HG02642 (cell line): ENCODE measurements at regions not wholly inside any gene's neighbourhood (a gene's known extent, or its start where the extent isn't known, plus 50 kb on each side); places are given as distances from the start of the nearest gene placed in this dataset.
"Not testable (repeated sequence)": the region's sequence is repeated elsewhere in the genome, so short reads cannot be mapped to it uniquely, and the experiment has no call there.

Source experiments
- ATAC-seq: cut with Tn5 transposase; IDR thresholded peaks from one replicate; pipeline ENCODE4 v1.9.1; 2021; ENCODE audit warnings: mild to moderate bottlenecking; ENCODE audit not compliant: unreplicated experiment, poor library complexity

DNA sequence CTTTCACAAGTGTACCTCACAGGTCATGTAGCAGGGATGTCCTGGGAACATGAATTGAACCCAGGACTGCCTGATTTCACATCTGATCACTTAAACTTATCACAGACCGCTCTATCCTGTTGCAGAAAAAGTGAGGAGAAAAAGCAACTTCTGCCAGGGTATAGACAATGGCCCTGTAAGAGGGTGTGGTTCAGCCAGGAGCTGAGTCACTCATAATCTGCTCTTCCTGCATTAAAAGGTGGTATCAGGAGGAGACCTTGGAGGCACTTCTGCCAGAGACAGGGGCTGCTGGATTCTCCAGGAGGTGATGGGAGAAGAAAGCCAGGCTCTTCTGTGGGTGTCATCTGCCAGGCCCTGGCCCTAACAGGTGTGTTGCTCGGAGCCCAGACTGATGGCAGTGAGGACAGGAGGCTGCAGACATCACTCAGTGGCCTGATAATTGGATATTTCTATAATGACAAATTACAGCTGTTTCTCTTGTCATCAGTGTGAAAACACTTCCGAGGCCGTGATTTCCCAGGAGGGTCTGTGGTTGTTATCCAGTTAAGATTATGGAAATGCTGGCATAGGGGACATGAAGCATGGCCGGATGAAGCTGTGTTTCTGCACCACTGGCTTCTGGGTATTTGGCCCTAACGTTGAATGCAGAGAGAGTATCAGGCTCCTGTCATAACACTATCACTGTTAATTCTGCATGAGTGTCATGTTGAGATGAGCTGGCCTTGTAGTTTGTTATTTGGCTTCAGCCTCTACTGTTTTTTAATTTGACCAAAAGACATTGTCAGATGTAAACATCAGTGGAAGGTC, 125.1 kb upstream of the ZBED5 start:
- no peak for ATAC-seq

DNA sequence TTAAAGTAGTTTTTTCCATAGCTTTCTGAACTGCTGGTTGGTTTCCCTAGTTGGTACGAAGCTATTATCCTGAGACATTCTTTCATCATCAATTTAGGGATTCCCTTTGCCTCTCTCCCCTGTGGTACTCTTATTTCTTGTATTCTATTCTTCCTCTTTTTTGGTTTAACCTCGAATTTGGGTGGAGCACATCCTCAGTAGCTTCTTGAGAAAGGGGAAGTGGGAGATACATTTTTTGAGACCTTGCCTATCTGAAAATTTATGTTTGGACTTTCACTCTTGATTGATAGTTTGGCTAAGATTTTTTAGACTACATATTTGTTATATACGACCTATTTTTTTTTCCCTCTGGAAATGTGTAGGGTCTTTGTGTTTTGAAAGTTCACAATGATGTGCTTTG, 121.7 kb upstream of the ZBED5 start:
- no peak for ATAC-seq

DNA sequence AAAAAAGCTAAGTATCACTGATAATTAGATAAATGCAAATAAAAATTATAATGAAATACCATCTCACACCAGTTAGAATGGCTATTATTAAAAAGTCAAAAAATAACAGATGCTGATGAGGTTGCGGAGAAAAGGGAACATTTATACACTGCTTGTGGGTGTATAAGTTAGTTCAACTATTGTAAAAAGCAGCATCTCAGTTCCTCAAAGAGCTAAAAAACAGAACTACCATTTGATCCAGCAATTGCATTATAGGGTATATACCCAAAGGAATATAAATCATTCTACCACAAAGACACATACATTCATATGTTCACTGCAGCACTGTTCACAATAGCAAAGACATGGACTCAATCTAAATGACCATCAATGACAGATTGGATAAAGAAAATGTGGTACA, 120.3 kb upstream of the ZBED5 start:
- no peak for ATAC-seq

DNA sequence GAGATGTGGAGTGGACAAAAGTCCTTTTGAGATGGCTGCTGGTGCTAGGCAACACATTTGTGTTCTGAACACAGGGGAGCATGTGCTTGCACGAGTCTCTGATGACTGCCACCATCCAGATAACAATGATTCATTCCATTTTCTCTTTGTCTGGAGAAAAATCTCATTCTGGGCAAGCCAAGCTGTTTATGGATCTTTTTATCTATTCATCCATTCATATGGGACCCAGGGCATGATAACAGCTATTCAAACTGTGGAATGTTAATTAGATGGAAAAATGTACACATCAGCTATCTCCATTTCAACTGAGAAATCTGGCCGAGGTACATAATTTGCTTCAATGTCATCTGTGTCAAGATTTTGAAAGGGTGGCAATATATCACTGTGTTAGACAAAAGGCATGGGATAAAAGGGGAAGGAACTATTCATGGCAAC, 117.5 kb upstream of the ZBED5 start:
- no peak for ATAC-seq

DNA sequence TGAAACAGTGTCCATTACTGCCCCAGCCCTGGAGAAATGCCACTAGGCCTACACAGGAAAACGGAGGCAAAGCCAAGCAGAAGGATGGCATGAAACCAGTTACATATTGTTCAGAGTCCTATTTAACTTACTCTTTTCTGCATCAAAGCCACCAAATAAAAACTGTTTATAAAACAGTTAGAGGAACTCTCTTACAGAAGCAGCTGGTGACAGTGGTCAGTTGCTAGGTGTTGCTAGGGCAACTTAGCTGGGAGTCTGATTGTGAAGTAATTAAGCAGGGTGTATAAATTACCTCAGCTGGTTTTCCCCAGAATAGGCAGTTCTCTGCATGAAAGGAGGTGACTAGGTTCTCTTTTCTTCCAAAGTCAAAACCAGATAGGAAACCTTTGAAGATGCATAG, 115.6 kb upstream of the ZBED5 start:
- ATAC-seq = no peak

DNA sequence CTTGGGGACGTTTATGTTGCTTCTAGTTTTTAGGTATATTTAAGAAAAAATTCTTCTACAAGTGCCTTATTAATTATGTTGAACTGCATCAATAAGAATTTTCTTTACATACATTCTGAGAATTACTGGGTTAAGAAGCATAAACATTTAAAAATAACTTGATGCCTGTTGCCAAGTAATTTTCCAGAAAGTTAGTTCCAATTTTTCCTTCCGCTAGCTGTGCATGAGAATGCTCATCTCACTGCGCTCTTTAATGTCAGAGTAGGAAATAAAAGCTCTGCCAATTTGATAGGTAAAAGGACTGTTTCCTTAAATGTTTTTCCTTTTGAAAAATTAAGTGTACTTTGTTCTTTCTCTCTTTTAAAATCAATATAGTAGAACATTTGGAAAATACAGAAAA, 113.1 kb upstream of the ZBED5 start:
- ATAC-seq = no peak

DNA sequence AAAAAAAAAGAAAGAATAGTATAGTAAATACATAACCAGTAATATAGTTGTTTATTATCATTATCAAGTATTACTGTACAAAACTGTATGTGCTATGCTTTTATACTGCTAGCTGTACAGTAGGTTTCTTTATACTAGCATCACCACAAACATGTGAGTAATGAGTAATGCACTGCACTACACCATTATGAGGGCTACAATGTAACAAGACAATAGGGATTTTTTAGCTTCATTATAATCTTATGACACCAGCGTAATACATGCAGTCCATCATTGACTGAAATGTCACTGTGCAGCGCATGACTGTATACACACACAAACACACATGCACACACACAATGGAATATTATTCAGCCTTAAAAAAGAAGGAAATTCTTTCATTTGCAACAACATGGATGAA, 111.5 kb upstream of the ZBED5 start:
- no peak for ATAC-seq

DNA sequence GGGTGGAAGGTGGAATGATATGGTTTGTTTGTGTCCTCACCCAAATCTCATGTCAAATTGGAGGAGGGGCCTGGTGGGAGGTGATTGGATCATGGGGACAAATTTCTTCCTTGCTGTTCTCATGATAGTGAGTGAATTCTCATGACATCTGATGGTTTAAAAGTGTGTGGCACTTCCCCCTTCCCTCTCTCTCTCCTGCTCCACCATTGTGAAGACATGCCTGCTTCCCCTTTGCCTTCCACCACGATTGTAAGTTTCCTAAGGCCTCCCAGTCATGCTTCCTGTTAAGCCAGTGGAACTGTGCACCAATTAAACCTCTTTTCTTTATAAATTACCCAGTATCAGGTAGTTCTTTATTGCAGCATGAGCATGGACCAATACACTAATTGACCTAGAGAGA, 99.0 kb upstream of the ZBED5 start:
- not testable (repeated sequence) for ATAC-seq

DNA sequence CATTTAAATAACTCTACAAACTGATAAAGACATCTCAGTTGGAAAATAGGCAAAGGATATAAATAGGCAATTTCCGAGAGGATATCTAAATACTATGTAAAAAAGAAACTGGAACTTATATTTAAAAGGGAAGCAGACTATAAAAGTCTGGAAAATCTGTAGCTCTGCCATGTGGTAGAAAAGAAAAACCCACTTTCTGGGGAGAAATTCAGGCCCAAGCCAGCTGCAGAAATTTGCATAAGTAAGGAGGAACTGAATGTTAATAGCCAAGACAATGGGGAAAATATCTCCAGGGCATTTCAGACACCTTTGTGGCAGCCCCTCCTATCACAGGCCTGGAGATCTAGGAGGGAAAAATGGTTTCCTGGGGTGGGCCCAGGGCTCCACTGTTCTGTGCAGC, 97.8 kb upstream of the ZBED5 start:
- ATAC-seq = no peak

DNA sequence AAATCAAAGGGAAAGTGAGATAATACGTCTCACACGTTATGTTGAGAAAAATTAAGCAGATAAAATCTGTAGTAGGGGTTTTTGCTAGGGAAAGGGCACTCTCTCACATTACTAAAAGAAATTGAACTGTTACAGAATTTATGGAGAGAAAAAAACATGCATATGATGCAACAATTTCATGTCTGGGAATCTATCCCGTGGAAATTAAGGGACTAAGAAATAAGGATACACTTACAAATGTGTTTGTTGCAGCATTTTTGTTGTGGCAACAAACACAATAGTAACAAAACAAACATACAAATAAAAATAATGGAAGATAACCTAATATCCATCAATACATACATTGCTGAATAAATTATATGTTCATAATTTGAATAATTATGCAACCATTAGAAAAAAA, 96.3 kb upstream of the ZBED5 start:
- ATAC-seq = no peak

DNA sequence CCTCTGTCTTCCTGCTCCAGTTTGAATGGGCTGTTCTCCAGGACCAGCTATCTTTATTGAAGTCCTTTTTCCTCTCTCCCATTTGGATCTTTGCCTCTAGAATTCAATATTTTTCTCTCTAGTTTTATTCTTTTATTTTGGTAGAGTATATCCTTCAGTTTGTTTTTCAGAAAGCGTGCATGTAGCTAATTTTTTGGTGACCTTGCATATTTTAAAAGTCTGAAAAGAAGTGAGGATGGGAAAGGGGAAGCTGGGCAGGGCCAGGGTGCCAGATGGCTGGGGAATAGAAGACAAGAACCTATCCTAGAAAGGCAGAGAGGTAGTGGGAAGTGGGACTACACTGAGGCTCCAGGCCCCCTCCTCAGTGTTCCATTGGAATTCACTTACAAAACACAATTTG, 95.0 kb upstream of the ZBED5 start:
- no peak for ATAC-seq

DNA sequence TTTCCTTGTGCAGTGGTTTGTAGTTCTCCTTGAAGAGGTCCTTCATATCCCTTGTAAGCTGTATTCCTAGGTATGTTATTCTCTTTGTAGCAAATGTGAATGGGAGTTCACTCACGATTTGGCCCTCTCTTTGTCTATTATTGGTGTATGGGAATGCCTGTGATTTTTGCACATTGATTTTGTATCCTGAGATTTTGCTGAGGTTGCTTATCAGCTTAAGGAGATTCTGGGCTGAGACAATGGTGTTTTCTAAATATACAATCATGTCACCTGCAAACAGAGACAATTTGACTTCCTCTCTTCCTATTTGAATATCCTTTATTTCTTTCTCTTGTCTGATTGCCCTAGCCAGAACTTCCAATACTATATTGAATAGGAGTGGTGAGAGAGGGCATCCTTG, 90.1 kb upstream of the ZBED5 start:
- ATAC-seq = not testable (repeated sequence)

DNA sequence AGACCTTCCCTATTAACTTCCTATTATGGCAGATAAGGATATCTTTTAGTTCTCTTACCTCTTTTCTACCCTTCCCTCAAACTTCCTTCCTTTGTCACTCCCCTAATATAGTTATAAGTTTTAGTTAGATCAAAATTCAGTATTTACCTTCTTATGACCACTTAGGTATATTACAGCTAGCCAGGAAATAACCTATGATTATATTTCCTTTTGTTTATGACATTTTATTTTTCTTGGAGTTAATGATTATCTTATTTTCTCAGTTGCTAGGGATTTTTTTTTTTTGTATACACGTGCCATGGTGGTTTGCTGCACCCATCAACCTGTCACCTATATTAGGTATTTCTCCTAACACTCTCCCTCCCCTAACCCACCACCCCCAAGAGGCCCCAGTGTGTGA, 88.2 kb upstream of the ZBED5 start:
- ATAC-seq = no peak

DNA sequence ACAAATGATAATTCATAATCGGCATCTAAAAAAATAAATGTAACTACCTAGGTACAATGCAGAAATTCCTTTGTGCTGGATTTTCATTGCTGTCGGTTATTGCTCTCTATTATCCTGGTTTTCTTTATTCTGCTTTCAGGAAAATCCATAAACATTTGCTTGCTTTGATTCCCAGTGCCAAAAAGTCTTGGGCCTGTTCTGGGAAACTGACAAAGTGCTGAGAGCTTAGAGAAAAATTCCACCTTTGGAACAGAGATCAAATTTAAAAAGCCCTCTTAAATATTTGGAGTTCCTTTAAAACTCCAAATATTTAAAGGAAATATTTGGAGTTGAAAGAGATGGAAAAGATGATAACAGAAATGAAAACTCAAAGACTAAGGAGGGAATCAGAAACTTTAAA, 87.3 kb upstream of the ZBED5 start:
- no peak for ATAC-seq

DNA sequence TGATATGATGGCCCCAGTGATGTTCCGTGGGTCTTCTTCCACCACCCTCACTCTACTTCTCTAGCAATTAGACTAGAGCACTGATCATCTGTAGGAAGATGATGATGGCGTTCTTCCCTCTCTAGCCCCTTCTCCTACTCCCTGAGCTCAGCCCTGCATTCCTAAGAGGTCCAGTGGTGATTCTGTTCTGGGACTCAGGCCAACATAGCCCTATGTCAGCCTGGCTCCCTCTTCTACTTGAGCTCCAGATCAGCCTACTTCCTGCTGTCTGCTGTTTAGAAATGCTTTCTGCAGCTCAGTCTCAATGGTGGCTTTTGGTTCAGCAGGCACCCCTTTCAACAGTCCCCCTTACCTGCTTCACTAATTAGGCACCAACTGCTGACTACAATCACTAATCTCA, 86.1 kb upstream of the ZBED5 start:
- no peak for ATAC-seq

DNA sequence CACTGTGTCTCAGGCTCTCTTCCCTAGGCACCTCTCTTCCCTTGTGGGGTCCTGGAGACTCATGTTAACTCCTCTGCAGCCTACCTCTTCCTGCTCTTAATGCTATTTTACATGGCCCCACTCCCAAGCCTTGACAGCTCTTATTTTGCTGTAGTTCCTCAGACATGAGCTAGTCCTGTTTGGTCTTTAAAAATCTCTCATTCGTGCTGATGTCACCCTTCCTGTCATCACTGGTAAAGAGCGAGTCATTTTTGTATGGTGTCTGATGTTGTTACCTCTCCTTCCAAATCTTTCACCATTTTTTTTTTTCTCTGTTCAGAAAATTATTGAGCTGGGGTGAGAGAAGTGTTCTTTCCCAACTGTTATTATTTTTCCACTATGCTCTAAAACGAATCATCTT, 84.8 kb upstream of the ZBED5 start:
- no peak for ATAC-seq

DNA sequence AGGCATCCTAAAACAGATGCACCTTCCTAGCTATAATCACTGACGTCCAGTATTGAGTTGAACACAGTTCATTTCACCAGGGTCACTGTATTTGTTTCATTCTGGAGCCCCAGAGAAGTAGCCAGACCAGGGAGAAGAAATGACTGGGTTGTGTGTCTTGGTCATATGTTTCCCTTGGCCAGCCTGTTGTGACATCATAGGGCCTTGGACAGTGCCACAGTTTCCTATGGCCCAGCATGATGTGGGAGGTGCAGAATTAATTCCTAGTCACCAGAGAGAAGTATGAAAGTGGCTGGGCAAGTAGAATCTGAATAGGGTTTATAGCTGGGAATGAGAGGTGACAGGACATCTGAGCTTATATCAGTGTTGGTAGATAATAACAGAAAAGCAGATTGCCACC, 84.0 kb upstream of the ZBED5 start:
- ATAC-seq = no peak

DNA sequence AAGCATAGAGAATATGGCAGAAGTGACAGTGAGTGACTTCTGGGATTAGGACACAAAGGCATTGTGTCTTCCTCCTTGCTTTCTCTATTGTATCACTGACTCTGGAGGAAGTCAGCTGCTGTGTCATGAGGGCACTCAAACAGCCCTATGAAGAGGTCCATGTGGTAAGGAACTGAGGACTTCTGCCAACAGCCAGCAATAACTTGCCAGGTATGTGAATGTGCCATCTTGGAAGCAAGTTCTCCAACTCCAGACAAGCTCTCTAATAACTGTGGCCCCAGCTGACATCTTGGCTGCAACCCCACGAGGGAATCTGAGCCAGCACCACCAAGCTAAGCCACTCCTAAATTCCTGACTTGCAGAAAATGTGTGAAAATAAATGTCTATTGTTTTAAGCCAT, 83.6 kb upstream of the ZBED5 start:
- no peak for ATAC-seq

DNA sequence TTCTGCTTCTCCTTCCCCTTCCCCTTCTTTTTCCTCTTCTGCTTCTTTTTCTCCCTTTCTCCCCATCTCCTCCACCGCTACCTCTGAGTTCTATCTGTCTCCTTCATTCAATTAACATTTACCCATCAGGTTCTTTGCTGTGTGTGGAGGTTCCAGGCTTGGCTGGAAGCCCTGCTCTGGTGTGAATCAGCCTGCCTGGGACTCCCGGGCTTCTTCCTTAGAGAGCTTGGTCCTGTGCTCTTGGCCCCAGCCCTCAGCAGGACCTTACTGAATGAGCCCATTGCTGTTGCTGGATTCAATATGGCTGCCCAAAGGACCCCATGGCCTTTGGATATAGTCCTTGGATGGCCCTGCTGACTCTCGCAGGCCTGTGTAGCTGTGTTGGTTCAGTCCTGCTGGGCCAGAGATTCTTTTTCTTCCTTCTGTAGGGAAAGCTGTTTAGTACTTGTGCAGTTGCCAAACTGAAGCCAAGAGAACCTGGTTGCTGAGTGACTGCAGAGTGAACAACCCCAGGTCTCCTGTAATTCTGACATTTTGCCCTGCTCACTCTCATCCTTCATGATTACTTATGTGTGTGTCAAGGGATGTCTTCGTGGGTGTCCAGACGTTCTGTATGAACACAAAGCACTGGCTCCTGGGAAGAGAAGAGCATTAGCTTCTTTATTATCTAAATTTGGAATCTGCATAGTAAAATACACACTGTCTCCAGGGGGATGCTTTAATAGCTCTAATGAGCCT, 81.0 kb upstream of the ZBED5 start:
- no peak for ATAC-seq

DNA sequence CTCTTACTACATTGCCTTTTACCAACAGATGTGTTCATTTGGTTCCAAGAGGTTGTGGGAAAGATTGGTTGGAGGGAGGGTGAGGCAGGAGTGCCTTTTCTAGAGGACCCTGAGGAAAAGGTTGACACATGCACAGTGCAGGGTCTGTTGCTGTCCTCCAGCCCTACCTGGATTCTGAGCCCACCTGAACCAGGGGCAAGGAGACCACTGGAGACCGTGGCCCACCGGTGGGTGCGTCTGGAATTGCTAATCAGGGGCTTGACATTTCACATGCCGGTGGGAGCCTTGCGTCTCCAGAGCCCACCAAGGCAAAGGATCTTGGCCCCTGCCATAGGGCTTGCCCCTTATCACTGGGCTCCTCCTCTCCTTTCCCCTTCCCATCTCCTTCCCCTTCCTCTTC, 80.4 kb upstream of the ZBED5 start:
- ATAC-seq = no peak

DNA sequence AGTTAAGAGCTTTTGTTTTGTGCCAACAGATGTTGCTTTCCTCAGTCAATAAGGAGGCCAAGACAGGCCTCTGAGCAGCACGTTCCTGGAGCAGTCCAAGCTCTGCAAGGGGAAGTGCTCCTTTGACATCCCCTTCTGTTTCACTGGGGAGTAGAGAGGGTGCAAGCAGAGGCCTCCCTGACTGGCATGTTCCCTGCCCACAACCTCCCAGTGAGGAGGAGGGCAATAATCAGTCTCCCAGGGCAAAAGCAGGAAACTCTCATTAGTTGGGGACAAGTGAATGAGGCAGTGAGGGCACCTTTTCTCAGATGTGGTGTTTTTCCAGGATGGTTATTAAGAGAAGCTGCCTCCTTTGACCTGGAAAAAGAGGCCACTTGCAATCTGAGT, 79.5 kb upstream of the ZBED5 start:
- no peak for ATAC-seq
